Activated CD8-positive, alpha-beta memory T cell treated with anti-CD3 and anti-CD28 coated beads, Interleukin-2, amount 50 U/mL, for 1 hour (primary cell): ENCODE measurements at regions not wholly inside any gene's neighbourhood (a gene's known extent, or its start where the extent isn't known, plus 50 kb on each side); places are given as distances from the start of the nearest gene placed in this dataset.

Experiments
- DNase-seq: peaks from one replicate; pipeline ENCODE4 v3.0.0-alpha.2; 2020; ENCODE audit errors: extremely low read depth

DNA sequence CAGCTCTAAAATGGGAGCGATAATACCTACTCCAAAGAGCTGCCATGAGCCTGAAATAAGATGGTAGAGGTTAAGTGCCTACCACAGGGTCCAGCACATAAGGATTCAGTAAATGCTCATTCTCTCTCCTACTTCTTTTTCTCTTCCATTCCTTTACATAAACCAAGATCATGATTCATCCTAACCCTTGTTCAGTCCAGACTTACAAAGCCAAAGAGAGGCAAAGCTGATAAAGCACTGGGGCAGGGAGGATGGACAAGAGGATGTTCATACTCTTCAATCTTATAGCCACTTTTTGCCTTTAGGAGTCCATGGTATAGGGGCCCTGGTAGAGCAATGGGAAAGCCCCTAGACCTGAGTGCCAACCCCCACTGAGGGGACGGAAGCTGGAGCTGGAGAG, 75.6 kb upstream of the PKDCC start:
- no peak for DNase-seq

- DNase-seq: no peak
These were observed 75.0 kb upstream of the PKDCC start for GRCh38 chr2:41972819-41973218.

GRCh38 chr2:41973871-41974270, 74.0 kb upstream of the PKDCC start:
- DNase-seq: no peak

- DNase-seq: no peak
These were observed 66.4 kb upstream of the PKDCC start for GRCh38 chr2:41981417-41981816.

DNA sequence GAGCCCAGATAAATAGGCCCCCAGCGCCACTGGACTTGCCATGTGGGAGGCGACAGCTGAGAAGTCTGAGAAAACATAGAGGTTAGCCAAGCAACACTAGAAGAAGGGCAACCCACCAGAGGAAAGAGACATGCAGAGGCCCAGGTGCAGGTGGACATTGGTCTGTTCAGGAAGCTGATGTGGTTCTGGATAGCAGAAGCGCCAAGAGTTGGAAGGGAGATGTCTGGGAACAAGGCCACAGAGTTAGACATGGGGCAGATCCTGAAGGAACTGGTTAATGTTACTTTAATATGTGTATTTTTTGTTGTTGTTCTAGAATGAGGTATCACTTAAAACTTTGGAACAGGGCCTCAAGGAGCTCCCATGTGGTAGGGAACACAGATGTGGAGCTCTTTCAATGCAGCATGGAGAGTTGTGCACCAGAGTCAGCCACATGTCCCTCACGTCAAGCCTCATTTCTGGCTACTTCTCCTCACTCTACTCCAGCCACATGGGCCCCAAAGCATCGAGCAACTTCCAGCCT, 62.2 kb upstream of the PKDCC start:
- no peak for DNase-seq

DNA sequence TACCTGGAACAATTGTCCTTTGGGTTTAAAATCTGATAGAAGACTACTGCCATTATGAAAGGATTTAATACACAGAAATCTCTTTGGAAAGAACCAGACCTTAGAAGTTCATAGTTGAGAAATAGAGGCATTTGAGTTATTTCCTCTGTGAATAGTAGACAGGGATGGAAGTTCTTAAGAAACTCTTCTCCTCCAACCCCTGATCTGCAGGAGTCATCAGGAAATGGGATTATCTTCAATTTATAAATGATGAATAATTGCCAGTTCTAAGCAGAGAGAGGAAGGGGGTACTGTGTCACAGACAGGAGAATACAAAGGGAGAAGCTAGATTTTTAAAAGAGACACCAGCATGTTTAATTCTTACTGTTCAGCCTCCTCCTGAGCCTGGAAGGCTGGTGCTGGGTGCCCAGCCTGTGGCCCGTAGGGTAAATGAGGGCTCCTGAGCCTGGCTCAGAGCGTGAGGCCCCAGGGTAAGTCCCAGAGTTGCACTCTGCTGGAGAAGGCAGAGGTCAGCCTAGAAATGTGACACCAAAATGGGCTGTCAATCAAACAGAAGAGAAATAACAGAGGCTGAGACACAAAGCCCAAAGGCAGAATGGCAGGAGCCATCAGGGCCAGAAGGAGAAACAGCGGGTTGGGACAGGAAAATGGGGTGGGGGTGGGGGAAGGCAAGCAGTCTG, 58.2 kb upstream of the PKDCC start:
- no peak for DNase-seq

GRCh38 chr2:41990245-41990644, 57.6 kb upstream of the PKDCC start:
- DNase-seq: no peak

- no peak for DNase-seq
These were observed 57.1 kb upstream of the PKDCC start for GRCh38 chr2:41990688-41991087.

DNA sequence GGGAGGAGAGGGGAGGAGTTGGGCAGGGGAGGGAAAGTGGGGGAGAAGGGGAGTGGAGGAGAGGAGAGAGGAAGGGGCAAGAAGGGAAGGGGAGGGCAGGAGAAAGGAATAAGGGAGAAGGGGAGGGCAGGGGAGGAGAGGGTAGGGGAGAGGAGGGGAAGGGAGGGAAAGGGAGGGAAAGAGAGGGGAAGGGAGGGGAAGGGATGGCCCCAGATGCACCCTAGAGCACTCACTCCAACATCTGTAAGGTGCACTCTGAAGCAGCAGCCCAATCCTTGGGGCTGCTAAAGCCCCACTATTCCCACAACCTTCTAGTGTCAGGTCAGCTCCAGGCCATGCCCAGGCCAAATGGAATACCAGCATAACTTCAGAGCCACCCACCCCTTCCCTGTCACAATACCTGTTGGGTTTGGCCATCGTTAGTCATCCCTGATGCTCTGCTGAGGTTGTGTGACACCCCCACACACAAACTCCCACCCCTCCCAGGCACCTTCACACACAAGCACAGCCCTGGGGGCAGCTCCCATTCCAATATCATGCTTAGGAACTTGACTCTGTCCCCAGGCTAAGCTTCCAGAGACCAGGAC, 55.7 kb upstream of the PKDCC start:
- no peak for DNase-seq

DNA sequence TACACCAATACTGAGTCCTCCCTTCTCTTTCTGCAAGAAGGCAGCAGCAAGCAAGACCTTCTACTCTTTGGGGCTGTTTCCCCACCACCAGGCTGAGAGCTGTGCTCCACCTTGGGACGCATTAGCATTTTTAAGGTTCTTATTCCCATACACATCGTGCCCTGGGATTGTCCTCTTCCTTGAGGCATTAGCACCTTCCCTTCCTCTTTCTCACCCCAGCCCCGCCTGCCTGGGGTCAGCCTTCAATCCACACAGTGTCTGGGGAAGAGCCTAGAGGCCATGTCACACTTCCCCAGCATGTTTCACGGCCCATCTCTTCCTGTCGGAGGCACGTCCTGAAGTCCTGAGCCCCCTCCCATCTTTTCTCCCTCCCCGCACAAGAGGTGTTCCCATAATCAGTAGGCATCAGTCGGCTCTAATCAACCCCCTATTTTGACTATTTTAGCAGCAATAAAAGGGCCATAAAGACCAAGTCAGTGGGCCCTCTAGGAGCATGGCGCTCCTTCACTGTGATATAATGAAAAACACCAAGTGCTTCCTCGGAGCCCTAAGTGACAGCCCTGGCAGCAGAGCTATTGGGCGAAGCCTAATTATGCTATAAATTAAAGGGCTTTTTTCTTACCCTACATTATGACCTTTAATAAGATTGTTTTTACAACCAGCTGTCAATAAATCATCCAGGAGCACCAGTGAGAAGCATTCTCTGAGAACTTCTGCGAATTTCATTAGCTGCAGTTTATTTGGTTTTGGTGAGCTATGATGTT, 55.0 kb upstream of the PKDCC start:
- no peak for DNase-seq

GRCh38 chr2:41993435-41993925, 54.3 kb upstream of the PKDCC start:
- DNase-seq: no peak

DNA sequence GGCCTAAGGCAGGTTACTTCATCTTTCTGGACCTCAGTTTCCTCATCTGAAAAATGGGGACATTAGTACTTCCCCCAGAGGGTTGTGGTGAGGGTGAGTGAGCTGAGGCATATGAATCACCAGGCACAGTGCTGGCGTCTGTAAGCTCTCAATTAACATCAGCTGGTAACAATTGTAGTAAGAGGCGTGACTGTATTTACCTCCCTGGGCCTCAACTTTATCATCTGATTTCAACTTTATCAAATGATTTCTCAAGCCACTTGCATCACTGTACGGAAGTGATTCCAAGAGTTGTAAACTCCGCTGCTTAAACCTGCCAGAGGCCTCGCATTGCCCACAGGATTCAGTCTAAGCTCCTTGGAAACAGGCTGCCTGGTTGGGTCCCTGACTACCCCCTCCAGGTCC, 53.6 kb upstream of the PKDCC start:
- DNase-seq: no peak

GRCh38 chr2:41994661-41995060, 53.2 kb upstream of the PKDCC start:
- DNase-seq: no peak

DNA sequence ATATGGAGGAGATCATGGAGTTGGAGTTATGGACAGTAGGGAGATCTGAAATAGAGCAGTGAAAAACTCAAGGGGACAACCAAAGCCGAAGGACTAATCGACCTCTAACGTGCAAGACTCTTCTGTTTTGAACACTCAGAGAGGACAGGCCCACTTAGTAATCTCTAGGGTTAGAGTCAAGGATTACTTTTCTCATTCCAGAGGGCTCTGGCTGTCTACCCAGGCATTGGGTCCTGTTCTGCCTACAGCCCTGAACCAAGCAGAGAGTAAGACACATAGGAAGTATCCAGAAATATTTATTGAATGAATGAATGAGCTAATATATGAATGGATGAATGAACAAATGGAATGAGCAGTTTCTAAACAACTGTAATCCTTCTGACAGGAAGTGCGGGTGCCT, 50.3 kb upstream of the PKDCC start:
- DNase-seq: no peak
